KBM-7 (cell line): ENCODE measurements at regions not wholly inside any gene's neighbourhood (a gene's known extent, or its start where the extent isn't known, plus 50 kb on each side); places are given as distances from the start of the nearest gene placed in this dataset.

Experiments used
- DNase-seq: peaks from one replicate; pipeline ENCODE4 v3.0.0-alpha.2; 2015
- in situ Hi-C: fragments of 300-500 bp; cut with MboI; formaldehyde crosslinking; loops from 2 replicates; pipeline ENCODE4 v1.14.3; 2020; ENCODE audit warnings: low sequenced_read_pairs, low pct_unique_long_range_greater_than_20kb, mixed read lengths

DNA sequence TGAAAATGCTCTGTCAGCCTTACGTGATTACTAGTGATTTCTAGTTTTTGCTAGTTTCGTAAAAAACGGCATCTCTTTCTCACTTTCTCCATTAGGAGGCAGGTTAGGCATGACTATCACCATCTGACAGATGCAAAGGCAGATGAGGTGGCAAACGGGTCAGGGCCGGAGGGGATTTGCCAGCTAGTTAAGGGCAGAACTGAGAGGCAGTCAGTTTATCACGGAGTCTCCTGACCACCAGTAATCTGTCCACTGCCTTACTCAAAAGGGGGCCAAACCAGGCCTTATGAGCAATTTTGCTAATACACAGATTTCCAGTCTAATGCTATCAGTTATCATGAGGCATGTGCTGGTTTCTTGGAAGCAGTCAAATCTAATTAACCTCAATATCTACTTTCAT lies 159.3 kb downstream of the TSEN15 start:
- no peak for DNase-seq
- in situ Hi-C loops: loop anchor here (25.0 kb wide), 1 partner anchor 124 kb away; no protein-coding TSS in a partner anchor

DNA sequence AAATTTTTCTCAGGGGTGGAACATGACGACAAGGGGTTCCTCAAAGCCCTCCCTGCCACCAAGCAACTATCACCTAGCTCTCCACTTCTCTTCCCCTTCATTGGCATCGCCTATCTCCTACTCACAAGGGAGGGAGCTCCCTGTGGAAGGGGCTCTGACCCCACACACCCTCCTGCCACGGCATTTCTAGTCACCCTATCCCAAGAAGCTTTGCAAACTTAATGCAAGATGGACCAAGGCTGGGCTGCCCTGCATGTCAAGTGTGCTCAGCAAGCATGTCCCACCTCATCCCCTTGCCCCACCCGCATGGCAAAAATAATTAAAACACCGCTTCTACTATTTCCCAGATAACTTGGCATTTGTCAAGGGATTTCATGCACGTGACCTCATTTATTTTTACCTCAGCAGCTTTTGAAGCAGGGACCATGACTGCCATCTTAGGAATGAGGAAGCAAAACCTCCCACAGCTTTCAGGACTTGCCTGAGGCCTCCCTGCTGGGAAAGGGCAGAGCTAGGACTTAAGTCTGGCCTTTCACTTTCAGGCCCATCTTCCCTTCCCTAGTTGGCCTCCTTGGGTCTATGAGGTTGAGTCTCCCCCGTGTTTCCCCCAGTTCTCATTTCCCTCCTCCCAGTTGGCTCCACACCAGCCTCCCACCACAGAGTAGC lies 161.3 kb downstream of the TSEN15 start:
- in situ Hi-C loops: loop anchor here (25.0 kb wide), 1 partner anchor 125 kb away; no protein-coding TSS in a partner anchor
- peak; percentile 35 for DNase-seq

DNA sequence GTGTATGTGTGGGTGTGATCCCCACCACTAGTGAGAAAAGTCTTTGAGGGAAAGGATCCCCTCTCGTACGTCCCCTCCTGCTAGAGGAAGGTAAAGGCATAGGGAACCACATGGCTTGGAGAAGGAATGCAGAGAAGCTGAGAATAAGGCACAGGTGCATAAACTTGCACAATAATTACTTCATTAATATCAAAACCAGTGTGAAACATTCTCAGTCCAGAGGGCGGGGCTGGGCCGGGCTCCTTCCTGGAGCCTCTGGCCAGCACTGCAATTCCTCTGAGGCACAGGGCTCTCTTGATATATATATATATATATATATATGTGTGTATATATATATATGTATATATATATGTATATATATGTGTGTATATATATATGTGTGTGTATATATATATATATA lies 162.6 kb downstream of the TSEN15 start:
- in situ Hi-C loops: loop anchor here (25.0 kb wide), 1 partner anchor 127 kb away; no protein-coding TSS in a partner anchor
- DNase-seq: no peak

DNA sequence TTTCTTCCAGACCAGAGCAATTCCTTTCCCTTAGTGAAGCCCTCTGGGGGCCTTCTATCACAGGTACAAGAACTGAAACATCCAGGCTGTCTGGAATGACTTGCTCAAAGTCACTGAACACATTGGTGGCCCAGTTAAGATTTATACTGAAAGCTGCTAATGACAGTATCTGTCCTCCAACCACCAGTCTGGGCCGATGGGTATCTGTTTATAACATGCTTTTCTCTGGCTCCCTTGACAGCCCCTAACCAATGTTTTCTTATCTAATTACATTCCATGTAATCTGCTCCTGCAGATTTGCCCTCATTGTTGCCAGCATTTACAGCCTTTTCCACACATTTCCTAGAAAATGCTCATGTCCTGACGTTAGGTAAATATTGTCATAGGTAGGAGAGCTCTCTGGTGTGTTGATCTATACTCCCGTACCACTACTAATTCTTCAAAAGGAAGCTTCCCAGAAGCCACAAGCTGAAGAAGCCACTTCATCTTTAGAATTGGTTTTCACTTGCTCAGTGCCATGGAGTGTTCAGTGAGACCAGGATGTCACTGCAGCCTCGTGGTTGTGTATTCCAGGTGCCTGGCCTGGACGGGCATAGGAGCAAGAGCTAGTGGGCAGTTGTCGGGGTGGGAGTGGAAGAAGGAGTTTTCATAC lies 163.9 kb downstream of the TSEN15 start:
- in situ Hi-C loops: loop anchor here (25.0 kb wide), 1 partner anchor 128 kb away; no protein-coding TSS in a partner anchor
- DNase-seq: no peak

DNA sequence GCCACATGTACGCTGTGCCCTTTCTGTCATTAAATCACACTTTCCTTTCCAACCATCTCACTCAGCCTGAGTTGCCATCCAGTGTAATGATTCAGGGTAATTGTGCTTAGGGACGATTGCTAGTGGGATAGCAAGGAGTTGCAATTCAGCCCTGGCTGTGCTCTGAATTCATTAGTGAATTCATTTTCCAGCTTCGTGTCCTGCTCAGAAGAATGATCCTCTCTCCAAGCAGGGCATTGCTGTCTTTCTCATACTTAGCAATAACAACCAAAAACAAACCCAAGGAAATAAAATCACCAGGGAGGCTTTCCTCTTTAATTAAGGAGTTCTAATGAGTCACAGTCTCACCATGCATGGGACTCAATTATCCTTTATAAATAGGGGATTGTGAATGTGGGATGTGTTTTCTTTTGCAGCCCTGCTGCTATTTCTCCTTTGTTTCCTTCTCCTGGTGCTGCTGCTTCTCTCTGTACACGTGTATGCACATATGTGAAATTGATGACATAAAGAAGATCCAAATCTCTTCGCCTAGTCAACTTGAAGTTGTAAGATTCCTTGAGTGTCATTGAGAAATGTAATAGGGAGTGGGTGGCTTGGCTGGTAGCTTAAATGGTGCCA lies 167.0 kb downstream of the TSEN15 start:
- in situ Hi-C loops: loop anchor here (25.0 kb wide), 1 partner anchor 131 kb away; no protein-coding TSS in a partner anchor
- DNase-seq: no peak

DNA sequence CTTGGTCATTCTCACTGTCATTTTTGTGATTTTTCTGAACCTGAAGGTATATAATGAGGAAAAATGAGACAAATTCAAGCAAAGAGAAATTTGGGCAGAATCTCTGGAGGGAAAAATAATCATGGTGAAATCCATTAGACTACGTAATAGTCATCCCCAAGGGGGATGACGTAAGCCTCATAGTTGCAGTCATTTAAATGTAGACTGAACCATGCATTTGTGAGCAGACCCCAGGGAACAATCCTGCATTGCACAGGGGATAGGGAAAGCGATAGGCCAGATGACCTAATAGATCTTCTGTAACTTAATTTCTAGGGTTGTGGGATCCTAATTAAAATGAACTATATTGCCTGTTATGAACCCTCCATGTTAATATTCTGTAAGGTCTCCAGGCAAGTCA lies 167.4 kb upstream of the C1orf21 start:
- in situ Hi-C loops: loop anchor here (25.0 kb wide), 1 partner anchor 132 kb away; no protein-coding TSS in a partner anchor
- DNase-seq: no peak

DNA sequence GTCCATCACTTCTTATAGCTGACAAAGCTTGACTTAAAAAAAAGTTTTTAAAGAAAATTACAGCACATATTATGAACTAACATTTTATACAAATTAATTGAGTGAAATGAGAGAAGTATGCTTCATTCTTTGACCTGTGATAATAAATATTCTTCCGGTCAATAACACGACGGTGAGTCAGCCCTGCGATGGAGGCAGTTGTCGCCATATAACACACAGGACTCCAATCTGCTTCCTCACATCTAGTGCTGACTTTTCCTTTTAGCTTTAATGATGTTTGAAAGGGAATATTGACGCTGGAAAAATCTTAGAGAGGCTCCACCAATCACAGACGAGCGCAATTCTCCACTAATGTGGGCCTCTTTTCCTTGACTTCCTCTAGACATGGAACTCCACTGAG lies 166.9 kb upstream of the C1orf21 start:
- no peak for DNase-seq
- in situ Hi-C loops: loop anchor here (25.0 kb wide), 1 partner anchor 133 kb away; no protein-coding TSS in a partner anchor

DNA sequence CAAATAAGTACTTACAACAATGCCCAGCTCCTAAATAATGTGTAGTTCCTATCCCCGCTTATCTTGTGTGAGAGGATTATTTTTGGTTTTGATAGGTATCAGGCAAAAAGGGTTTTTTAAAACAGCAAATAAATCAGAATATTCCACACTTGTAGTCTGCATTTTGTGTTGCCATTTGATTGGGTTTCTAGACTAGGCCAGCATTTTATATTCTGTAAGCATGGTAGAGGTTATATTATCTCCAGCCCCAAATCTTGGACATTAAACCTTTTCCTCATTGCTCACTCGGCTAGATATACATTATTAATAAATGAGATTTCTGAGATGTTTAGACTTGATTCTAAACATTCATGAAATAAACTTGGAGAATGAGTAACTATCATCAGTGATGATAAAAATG lies 165.7 kb upstream of the C1orf21 start:
- in situ Hi-C loops: loop anchor here (25.0 kb wide), 1 partner anchor 134 kb away; no protein-coding TSS in a partner anchor
- DNase-seq: no peak

DNA sequence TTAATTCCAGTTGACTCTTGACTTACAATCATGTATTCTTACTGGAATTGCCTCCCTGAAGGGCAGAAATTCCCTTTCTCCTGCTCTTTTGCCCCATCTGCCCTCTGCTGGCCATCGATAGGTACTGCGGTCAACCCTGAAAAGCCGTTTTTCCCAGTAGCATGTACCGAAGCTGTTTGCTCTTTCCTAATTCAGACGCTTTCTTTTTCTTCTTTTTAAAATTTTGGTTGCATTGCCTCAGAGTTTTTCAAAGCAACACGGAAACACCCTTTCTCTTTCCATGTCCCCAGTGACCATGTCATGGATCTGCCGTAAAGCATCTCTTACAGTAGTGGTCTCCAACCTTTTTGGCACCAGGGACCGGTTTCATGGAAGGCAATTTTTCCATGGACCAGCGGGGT lies 164.2 kb upstream of the C1orf21 start:
- in situ Hi-C loops: loop anchor here (25.0 kb wide), 1 partner anchor 135 kb away; no protein-coding TSS in a partner anchor
- DNase-seq: peak; percentile 62

DNA sequence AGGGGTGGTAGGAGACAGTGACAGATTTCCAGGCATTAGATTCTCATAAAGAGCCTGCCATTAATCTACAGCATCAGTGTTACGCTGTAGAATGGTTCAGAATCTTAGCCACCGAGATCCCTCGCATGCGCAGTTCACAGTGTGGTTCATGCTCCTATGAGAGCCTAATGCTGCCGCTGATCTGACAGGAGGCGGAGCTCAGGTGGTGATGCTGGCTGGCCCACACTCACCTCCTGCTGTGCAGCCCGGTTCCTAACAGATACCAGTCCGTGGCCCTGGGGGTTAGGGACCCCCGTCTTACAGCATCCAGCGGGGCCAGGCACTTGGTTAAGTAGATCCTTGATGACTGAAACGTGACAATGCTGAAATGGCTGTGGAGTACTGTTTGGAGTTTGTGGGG lies 163.6 kb upstream of the C1orf21 start:
- no peak for DNase-seq
- in situ Hi-C loops: loop anchor here (25.0 kb wide), 1 partner anchor 136 kb away; no protein-coding TSS in a partner anchor

DNA sequence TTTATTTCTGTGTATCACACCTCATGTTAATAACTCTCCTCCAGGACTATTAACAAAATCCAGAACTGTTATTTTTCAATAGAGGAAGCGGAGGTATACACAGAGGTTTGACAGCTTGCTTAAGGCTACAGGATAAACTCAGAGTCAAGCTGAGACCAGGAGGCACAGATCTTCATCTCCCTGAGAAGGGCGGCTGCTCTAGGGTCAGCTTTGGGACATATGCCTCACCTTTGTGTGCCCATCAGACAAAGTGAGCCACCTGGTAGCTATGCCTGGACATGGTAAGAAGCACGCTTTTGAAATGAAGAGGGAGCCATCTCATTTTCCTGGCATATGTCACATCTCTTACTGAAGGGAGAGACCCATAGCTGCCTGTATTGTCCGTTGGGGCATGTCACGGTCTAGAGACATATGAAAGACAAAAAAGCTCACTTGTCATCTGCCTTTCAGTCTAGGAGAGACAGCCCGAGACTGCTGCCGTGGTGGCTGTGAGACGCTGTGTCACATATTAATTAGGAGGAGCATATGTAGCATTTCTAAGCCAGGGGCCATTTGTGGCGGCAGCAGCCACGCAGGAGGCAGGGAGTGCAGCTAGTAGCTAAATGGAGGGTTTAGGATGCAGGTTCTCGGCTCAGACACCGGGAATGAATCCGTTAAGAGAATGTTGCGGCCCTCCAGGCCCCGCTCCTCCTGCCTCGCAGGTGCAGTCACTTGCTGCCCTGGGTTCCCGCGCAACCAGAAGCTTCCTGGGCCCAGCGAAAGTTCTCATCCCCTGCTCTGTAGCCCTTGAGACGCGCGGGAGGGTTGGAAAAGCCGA lies 161.3 kb upstream of the C1orf21 start:
- in situ Hi-C loops: no loop called here
- no peak for DNase-seq

DNA sequence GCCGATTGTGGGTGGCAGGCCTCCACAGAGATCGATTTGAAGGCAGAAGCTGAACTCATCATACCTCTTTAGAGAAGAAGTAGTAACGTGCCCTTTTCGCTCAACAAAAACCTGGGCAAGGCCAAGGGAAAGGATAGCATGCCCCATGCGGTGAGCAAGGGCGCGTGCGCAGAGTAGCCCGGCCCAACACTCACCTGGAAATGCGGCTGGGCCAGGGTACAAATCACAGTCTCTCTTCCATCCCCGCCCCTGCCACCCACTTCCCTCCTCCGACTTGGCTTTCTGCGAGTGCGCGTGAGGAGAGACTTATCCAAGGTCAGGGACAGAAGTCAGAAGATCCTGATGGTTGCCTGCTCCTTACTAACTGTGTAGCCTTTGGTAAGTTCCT lies 160.7 kb upstream of the C1orf21 start:
- DNase-seq: no peak
- in situ Hi-C loops: no loop called here

DNA sequence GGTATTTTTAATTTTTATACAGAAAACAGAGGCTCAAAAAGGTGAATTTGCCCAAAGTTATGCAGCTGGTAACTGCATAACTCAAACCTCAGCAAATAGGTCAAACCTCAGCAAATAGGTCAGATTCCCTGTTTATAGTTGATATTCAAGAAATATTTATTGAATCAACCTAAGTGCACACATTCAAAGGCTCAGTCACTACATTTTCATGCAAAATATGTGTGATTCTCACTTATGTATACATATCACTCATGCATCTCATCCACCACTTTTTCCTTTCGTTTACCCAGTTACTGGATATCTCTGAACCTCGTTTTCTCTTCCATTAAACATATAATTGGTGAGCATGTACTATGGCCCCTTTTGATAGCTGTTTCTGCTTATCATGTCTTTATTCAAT lies 158.3 kb upstream of the C1orf21 start:
- no peak for DNase-seq
- in situ Hi-C loops: no loop called here

DNA sequence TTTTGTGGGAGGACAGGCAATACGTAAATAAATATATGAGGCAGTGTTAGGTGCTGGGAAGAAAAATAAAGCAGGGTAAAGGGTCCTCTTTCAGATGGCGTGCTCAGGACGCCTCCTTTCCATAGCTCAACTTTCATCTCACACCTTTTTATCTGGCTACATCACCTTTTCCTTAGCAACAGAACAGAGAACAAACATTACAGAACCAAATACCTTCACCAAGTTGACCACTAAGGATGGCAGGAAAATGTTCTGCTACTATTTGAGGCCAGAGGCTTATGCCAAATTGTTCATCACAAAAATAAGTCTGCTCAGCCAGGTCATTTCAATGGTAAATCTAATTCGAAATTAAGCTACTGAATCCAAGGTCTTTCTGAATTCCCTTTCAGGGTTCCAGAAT lies 149.2 kb upstream of the C1orf21 start:
- no peak for DNase-seq
- in situ Hi-C loops: no loop called here

DNA sequence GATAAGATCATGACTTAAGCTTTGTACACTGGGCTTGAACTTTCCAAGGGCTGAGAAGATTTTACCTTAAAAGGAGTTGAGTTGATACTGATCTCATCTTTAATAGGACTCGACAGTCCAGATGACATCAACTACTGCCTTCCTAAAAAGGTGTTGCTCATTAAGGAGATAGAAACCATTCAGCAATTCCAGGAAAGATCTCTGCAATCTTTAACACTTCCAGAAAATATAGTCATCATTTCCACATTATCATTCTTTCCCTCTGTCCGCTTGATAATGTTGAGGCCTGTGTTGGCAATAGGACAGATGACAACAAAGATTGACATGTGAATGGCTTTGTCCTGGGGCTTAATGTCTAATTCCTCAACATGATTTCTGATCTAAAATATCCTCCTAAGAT lies 145.4 kb upstream of the C1orf21 start:
- DNase-seq: no peak
- in situ Hi-C loops: no loop called here

DNA sequence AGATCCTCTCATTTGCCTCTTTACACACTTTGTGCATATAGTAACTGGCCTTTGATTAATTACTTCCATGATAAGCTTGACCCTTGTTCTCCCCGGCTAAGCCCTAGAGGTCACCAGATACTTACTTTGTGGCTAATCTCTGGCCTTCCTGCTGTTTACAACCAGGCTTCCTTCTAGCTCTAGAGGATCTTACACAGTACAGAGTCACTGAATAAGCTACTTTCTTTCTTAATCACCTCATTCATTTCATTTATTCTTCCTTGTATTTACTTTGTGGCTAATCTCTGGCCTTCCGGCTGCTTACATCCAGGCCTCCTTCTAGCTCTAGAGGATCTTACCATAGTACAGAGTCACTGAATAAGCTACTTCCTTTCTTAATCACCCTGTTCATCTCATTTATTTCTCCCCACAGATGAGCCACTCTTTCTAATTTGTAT lies 144.3 kb upstream of the C1orf21 start:
- in situ Hi-C loops: no loop called here
- no peak for DNase-seq

DNA sequence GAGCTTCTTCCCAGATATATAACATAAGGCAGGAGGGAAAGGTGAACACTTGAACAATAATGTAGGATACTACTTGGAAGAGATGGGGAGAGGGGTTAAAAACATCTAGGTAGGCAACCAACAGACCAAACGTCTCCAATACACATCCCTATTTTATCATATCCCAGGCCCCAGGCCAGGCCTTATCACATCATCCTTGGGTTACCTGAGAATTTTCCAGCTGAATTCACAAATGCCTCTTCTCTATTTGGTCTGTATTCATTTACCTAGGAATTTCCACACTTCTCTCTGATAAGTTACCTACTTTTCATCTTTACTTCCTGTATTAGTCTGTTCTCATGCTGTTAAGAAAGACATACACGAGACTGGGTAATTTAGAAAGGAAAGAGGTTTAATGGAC lies 141.9 kb upstream of the C1orf21 start:
- in situ Hi-C loops: no loop called here
- no peak for DNase-seq

DNA sequence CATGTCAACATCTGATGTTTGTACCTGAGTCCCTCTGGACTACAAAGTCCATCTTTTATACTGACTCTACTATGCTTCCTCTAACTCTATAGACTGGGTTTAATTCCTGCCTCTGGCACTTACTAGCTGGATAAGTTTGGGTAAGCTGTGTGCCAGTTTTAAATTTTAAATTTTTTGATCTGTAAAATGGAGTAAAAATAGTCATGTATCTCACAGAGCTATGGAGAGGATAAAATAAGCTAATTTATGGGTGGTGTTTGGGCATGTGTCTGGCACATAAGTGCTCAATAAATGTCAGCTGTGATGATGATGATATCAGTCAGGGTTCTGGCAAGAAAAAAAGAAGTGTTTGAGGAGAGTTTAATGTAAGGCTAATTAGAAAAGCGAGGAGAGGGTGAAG lies 139.2 kb upstream of the C1orf21 start:
- in situ Hi-C loops: no loop called here
- no peak for DNase-seq

DNA sequence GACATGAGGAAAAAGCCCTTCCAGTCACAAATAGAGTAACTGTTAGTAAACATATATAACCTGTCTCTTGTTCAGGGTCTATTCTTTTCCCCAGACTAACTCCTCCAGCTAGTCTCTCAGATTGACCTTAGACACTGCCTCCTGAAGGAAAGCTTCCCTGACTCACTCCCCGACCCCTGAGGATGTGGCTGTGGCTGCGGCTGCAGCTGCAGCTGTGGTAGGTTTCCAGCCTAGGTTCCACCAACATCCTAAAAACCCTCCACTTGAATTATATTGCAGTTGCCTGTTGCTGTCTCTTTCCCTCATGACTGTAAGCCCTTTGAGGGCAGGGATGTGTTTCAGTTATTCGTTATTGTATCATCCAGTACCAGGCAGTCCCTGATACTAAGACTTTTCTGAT lies 132.9 kb upstream of the C1orf21 start:
- DNase-seq: no peak
- in situ Hi-C loops: no loop called here
